Esophagus muscularis mucosa (tissue), 4 donors: ENCODE measurements at regions not wholly inside any gene's neighbourhood (a gene's known extent, or its start where the extent isn't known, plus 50 kb on each side); places are given as distances from the start of the nearest gene placed in this dataset.
A peak's percentile ranks its signal among the peaks of the same experiment; 100 is the strongest.

ENCODE experiments used
- DNase-seq: peaks from one replicate; pipeline ENCODE4 v3.0.0-alpha.2; 2017; ENCODE audit errors: extremely low spot score
- H3K27ac ChIP-seq, 4 donors: fragments of 200-600 bp; sonication (generic); replicated peaks in 1 of 4; 1 replicate in 3 of 4; 2 replicates in 1 of 4; pipeline ENCODE4 v1.5.1; 2016 to 2019; ENCODE audit warnings: mild to moderate bottlenecking in 1 of 4
- H3K27me3 ChIP-seq, 4 donors: fragments of 200-600 bp; sonication (generic); one replicate each; pipeline versions ENCODE4 v1.5.1 to v1.6.0; 2016 to 2019
- H3K36me3 ChIP-seq, 4 donors: fragments of 200-600 bp; sonication (generic); one replicate each; pipeline ENCODE4 v1.5.1; 2016 to 2019
- H3K4me1 ChIP-seq, 4 donors: fragments of 200-600 bp; sonication (generic); one replicate each; pipeline ENCODE4 v1.5.1; 2016 to 2019
- H3K4me3 ChIP-seq, 4 donors: fragments of 200-600 bp; sonication (generic); 1 replicate in 2 of 4; 2 replicates in 2 of 4; pipeline ENCODE4 v1.5.1; 2016 to 2019; ENCODE audit warnings: mild to moderate bottlenecking in 4 of 4, moderate library complexity in 1 of 4
- H3K9me3 ChIP-seq, 4 donors: fragments of 200-600 bp; sonication (generic); 1 replicate in 3 of 4; 2 replicates in 1 of 4; pipeline ENCODE4 v1.5.1; 2016 to 2019
- EP300 ChIP-seq: sonication (generic); formaldehyde crosslinking; IDR thresholded peaks from one replicate; pipeline ENCODE4 v1.6.1; 2017; ENCODE audit warnings: antibody characterized with exemption
- POLR2A ChIP-seq: fragments of 450-650 bp; IDR thresholded peaks from one replicate; pipeline ENCODE4 v1.6.1; 2017; ENCODE audit warnings: antibody characterized with exemption, moderate library complexity, mild to moderate bottlenecking, low read depth
- POLR2AphosphoS5 ChIP-seq, 2 donors: sonication (generic); formaldehyde crosslinking; IDR thresholded peaks; one replicate each; pipeline ENCODE4 v1.6.1; 2017; ENCODE audit warnings: antibody characterized with exemption in 2 of 2
- WGBS: methylation state at CpG from one replicate; pipeline ENCODE4 v1.1.5; 2018; 5-methylcytosine and 5-hydroxymethylcytosine counted together
- intact Hi-C: fragments of 100-400 bp; cut with DNase I; formaldehyde crosslinking; loops from one replicate; pipeline ENCODE4 v1.15.1; 2023
- TF ChIP-seq, protein P1 (sequence below), 3 experiments: fragments of 200-600 bp in 2 of 3; fragments of 450-650 bp in 1 of 3; sonication (generic) in 2 of 3; IDR thresholded peaks; one replicate each; pipeline ENCODE4 v1.5.1; 2017 to 2019; ENCODE audit warnings: antibody characterized with exemption in 3 of 3, mild to moderate bottlenecking in 2 of 3, moderate library complexity in 1 of 3

DNA sequence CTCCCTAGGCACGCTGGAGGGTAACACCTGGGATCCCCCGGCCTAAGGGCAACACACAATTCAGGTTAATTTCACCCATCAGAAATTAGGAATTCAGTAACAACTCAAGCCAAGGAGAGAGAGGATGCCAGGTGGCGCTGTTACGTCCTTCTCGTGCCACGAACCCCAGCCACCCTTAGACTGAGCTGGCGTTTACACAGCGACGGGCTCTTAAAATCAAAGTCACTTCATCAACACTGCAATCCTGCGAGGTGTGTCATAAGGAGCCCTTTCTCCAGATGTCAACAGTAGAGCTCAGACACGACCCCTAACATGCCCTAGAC lies 110.6 kb upstream of the TMEM132D start:
- Histone ChIP-seq H3K4me1 (peaks cover 0 to 10% (median 0%) of the 10 kb centered on the region in 4 donors), H3K9me3 (no peaks in the 10 kb centered on the region), H3K27ac (no peak overlapping the region), H3K27me3 (peaks cover 0 to 84% (median 2%) of the 10 kb centered on the region in 4 donors), H3K36me3 (no peaks in the 10 kb centered on the region), H3K4me3 (no peak overlapping the region)
- WGBS = 2% methylated on average over 8 of the region's 11 CpGs
- no peak for TF ChIP-seq POLR2A
- TF ChIP-seq POLR2AphosphoS5 (IDR thresholded peaks at IDR 0.05) = no peak
- TF ChIP-seq EP300 = no peak
- TF ChIP-seq, protein P1, sequence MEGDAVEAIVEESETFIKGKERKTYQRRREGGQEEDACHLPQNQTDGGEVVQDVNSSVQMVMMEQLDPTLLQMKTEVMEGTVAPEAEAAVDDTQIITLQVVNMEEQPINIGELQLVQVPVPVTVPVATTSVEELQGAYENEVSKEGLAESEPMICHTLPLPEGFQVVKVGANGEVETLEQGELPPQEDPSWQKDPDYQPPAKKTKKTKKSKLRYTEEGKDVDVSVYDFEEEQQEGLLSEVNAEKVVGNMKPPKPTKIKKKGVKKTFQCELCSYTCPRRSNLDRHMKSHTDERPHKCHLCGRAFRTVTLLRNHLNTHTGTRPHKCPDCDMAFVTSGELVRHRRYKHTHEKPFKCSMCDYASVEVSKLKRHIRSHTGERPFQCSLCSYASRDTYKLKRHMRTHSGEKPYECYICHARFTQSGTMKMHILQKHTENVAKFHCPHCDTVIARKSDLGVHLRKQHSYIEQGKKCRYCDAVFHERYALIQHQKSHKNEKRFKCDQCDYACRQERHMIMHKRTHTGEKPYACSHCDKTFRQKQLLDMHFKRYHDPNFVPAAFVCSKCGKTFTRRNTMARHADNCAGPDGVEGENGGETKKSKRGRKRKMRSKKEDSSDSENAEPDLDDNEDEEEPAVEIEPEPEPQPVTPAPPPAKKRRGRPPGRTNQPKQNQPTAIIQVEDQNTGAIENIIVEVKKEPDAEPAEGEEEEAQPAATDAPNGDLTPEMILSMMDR (IDR thresholded peaks at IDR 0.05) = no peak
- intact Hi-C loops = no loop called here
- no peak for DNase-seq

DNA sequence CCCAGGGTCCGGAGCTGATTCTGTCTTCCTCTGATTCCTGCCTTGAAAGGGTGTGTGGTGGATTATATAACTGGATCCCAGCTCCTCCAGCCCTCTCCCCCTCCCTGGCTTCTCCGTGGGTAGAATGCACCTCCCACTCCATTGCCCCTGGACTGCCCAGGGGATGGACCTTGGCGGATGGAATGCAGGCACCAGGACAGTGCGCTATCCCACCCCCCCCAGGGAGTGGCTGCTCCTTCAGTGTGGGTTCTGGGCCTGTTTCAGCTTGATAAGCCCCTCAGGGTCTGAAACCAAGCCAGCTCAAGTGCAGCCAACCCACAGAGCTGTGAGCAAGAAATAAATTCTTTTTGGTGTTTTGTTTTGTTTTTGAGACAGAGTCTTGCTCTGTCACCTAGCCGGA lies 112.4 kb upstream of the TMEM132D start:
- intact Hi-C loops = no loop called here
- H3K27me3 ChIP-seq = peaks cover 0 to 70% (median 2%) of the 10 kb centered on the region in 4 donors
- no peak overlapping the region for H3K27ac ChIP-seq
- H3K36me3 ChIP-seq = no peaks in the 10 kb centered on the region
- no peaks in the 10 kb centered on the region for H3K9me3 ChIP-seq
- H3K4me1 ChIP-seq = peaks cover 0 to 10% (median 0%) of the 10 kb centered on the region in 4 donors
- WGBS = 77% methylated on average over 5 of the region's 5 CpGs
- no peak for DNase-seq
- TF ChIP-seq, protein P1 (IDR thresholded peaks at IDR 0.05) = no peak
- TF ChIP-seq EP300 = no peak
- TF ChIP-seq POLR2A = no peak
- TF ChIP-seq POLR2AphosphoS5 (IDR thresholded peaks at IDR 0.05) = no peak
- no peak overlapping the region for H3K4me3 ChIP-seq

DNA sequence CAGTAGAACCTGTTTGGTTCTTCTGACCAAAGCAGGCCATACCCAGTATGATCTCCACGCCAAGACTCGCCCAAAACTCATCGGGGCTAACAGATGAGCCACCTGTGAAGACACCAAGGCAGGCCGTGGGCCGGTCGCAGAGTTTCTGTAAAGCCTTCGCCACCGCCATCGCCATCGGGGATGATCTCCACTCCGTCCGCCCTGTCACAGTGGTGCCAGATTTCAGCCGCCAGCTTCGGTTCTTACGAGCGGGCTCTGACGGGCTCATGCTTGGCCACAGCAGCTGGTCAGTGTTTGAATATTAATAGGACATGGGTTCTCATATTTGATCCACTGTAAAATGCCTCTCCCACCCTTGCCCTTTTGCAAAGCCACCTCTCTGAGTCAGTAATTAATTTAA lies 113.2 kb upstream of the TMEM132D start:
- DNase-seq = no peak
- WGBS = 89% methylated on average over 10 of the region's 17 CpGs
- TF ChIP-seq EP300 (no peak), POLR2A (no peak), POLR2AphosphoS5 (IDR thresholded peaks at IDR 0.05) (no peak)
- TF ChIP-seq, protein P1 (IDR thresholded peaks at IDR 0.05) = no peak
- Histone ChIP-seq H3K9me3 (no peaks in the 10 kb centered on the region), H3K4me1 (peaks cover 0 to 10% (median 0%) of the 10 kb centered on the region in 4 donors), H3K27me3 (peaks cover 0 to 62% (median 2%) of the 10 kb centered on the region in 4 donors), H3K27ac (no peak overlapping the region), H3K36me3 (no peaks in the 10 kb centered on the region), H3K4me3 (peak overlapping the region in 1 of 4 donors; percentile 18)
- intact Hi-C loops = no loop called here

DNA sequence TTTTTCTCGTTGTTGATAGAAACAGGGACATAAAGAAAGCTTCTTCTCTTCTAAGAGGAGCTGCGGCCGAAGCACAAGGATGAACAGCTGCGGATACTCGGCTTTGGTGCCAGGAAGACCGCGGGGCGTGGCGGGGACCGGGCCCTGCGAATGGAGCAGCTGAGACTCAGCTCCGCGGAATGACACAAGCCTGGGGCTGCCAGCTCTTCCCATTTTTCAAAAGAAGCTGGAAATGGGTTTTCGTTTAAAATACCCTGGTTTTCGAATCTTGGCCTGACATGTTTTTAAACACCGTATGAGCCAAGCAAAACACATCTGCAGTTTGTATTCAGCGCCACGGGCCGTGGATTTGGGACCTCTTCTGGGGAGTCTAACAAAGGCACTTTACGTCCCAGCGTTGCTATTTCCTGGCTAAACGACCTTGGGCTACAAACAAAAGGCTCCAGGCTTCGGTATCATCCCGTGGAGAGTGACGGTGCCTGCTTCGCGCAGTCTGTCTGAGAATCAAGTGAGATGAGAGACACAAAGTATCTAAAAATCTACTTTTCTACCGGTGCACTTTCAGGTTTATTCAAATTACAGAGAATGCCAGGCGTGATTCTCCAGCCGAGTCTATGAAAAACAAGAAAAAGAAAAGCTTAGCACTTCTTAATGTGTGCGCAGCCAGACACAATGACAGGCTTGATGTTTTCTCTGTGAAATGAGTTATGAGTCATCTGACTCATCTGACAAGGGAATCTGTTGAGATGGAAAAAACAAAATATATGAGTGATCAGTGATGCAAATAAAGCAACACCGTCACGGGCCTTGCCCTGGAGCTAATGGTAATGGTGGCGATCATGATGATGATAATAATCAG lies 114.0 kb upstream of the TMEM132D start:
- Histone ChIP-seq H3K36me3 (no peaks in the 10 kb centered on the region), H3K27me3 (peaks cover 0 to 61% (median 2%) of the 10 kb centered on the region in 4 donors), H3K4me3 (peak overlapping the region in 3 of 4 donors; percentile 18 to 22 (median 20)), H3K9me3 (no peaks in the 10 kb centered on the region), H3K27ac (no peak overlapping the region), H3K4me1 (peaks cover 0 to 10% (median 0%) of the 10 kb centered on the region in 4 donors)
- 23% methylated on average over 34 of the region's 34 CpGs for WGBS
- DNase-seq = no peak
- intact Hi-C loops = no loop called here
- TF ChIP-seq, protein P1 (IDR thresholded peaks at IDR 0.05) = no peak
- no peak for TF ChIP-seq EP300

DNA sequence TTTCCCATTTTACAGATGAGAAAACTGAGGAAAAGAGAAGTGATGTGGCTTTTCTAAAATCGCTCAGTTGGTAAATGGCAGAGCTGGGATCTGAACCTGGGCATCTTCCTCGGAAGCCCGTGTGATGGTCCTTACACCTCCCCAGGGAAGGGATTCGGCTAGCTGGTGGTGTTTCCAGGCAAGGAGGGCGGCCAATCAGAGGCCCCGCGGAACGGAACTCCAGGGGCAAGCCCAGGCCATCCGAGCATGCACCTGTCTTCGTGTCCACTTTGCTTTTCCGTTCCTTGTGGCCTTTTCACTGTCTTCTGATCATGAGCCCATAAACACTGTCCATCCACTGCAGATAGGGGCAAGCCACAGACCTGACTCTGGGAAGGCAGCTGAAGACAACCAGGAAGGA lies 114.8 kb upstream of the TMEM132D start:
- H3K36me3 ChIP-seq = no peaks in the 10 kb centered on the region
- no peak overlapping the region for H3K4me3 ChIP-seq
- no peak for DNase-seq
- H3K4me1 ChIP-seq = peaks cover 0 to 10% (median 0%) of the 10 kb centered on the region in 4 donors
- H3K27ac ChIP-seq = no peak overlapping the region
- TF ChIP-seq POLR2AphosphoS5 (IDR thresholded peaks at IDR 0.05) = no peak
- TF ChIP-seq, protein P1 (IDR thresholded peaks at IDR 0.05) = no peak
- no peak for TF ChIP-seq POLR2A
- TF ChIP-seq EP300 = no peak
- H3K9me3 ChIP-seq = no peaks in the 10 kb centered on the region
- peaks cover 0 to 57% (median 2%) of the 10 kb centered on the region in 4 donors for H3K27me3 ChIP-seq
- intact Hi-C loops = no loop called here
- WGBS = 93% methylated on average over 11 of the region's 11 CpGs
